ENCODE measurements at regions not wholly inside any gene's neighbourhood (a gene's known extent, or its start where the extent isn't known, plus 50 kb on each side); places are given as distances from the start of the nearest gene placed in this dataset.
"Not testable (repeated sequence)": the region's sequence is repeated elsewhere in the genome, so short reads cannot be mapped to it uniquely, and the experiment has no call there.

DNA sequence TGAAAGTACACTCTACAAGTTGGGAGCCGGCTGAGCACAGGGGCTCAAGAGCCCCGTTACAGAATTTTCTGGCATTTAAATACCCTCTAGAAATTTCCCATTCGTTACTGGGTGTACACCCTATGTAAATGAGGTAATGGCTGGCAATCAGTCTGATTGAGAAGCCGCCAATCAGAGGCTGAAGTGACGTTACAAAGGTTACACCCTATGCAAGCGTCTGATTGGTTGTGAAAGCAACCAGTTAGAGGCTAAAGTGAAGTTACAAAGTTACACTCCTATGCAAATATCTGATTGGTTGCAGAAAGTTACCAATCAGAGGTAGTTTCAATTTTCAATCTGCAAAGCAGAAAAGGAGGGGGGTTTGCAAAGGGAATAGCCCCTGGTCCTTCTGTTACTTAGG lies 88.1 kb upstream of the LRPAP1 start:
- TF ChIP-seq CTCF (IDR thresholded peaks at IDR 0.05; ENCODE audit: poor library complexity); EZH2 (IDR thresholded peaks at IDR 0.05; ENCODE audit: borderline replicate concordance): not testable (repeated sequence)

Data from hepatocyte (in vitro differentiated cells).